ELF-1 (cell line): ENCODE measurements at regions not wholly inside any gene's neighbourhood (a gene's known extent, or its start where the extent isn't known, plus 50 kb on each side); places are given as distances from the start of the nearest gene placed in this dataset.
"Not testable (repeated sequence)": the region's sequence is repeated elsewhere in the genome, so short reads cannot be mapped to it uniquely, and the experiment has no call there.

Experiments
- DNase-seq: peaks from one replicate; pipeline ENCODE4 v3.0.0-alpha.2; 2016; ENCODE audit warnings: low read depth, low spot score

DNA sequence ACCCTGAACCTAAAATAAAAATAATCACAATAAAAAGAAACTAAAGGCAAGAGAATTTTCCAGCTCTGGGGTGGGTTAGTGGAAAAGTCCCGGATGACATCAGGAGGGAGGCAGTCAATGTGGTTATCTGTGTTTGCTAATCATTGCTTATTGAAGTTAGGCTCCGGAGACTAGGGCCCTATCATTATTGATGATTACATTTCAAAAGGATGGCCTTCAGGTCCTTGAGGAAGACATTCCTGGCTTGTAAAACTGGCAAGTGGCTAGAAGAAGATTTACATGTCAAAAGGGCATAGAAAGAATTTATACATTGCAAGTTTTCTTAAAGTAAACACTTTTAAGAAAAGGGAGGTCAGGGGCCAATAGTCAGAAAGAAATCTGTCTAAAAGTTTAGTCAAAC lies 123.4 kb downstream of the POSTN start:
- DNase-seq = peak; percentile 12

DNA sequence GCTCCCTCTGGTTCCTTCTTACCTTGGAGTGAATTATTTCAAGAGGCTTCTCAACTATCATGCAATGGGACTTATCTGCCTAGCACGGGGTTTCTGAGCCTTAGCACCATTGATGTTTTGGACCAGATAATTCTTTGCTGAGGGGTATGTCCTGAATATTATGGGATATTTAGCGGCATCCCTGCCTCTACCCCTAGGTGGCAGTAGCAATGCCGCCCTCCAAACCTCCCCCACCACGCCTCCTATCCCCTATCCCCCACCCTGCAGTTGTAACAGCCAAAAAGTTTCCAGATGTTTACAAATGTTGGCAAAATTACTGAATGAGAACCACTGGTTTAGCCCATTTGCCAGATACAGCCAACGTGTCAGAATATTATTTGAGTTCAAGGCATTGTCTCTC lies 125.5 kb downstream of the POSTN start:
- peak; percentile 9 for DNase-seq

DNA sequence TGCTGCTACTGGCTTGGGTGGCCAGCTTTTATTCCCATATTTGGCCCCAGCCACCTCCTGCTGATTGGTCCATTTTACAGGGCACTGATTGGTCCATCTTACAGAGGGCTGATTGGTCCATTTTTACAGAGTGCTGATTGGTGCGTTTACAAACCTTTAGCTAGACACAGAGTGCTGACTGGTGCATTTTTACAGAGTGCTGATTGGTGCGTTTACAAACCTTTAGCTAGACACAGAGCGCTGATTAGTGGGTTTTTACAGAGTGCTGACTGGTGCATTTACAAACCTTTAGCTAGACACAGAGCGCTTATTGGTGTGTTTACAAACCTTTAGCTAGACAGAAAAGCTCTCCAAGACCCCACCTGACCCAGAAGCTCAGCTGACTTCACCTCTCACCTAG lies 126.3 kb downstream of the POSTN start:
- not testable (repeated sequence) for DNase-seq

DNA sequence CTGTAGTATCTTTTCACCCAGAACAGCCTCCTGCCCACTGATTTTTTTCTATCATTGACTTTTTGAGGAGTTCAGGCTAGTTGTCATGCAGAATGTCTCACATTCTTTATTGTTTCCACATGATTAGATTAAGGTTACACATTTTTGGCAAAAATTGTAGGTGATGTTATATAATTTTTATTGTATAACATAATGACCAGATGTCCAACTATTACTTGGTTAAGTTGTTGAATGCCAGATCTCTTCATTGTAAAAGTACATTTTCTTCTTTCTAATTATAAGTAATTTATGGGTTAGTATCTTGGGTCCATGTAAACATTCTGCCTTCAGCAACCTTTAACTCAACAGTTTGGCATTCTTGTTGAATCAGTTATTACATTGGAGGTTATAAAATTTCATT lies 138.4 kb downstream of the POSTN start:
- DNase-seq = no peak

DNA sequence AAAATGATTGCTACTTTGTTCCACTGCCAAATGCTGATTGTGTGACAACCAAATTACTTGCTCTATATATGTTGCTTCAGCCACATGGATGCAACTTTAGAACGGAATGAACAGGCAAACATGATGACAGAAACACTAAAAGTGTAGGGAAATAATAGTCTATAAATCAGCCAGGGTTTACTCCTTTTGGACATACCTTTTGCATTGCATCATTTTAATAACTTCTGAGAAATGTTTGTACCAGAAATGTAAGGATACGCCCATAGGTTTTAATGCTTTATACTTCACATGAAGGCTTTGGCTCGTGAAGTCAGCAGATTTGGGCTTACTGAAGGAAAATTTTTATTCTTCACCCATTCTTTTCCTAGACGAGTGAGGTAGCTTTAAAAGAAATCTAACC lies 141.0 kb downstream of the POSTN start:
- DNase-seq = no peak

DNA sequence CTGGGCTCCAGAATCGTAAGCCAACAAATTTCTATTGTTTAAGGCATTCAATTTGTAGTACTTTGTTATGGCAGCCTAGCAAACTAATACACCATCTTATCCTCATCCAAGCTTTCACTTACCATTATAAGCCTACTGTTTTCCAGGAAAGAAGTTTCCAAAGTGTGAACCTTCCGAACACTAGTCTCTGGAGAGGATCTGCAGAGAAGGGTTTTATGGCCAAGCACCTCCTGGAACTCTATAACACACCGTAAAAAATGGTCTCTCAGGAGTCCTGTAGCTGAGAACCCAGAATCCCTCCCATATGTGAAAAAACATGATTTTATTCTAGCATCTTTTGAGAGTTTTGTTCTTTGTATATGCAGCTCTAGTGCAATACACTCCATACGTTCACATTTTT lies 142.1 kb downstream of the POSTN start:
- DNase-seq = no peak

DNA sequence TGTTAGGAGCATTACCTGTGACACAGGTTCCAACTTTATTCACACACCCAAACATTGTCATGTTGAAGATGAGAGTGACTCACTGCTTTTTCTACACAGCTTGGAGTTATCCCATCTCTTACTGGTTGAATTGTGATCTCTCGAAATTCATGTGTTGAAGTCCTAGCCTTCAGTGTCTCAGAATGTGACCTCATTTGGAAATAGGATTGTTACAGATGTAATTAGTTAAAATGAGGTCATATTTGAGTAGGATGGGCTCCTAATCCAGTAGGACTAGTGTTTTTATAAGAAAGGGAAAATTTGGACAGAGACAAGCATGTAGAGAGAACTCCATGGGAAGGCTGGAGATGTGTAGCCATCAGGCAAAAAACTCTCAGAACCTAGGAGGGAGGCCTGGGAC lies 142.5 kb downstream of the POSTN start:
- no peak for DNase-seq

DNA sequence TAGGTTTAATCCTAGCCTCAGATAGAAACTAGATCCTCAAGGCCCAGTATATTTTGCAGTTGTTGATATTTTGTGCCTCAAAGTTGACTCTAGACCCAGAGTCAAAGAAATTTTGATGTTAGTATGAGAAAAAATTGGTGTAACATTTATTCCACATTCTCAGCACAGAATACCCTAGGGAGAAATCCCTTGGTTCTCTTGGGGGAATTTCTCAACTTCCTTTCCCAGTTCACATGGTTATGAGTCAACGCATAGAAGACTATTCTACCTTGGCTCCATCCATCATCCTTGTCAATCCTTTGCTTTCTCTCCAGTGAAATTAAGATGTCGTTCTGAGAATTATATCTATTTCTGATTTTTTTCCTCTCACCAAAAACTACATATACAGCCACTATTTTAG lies 145.3 kb downstream of the POSTN start:
- no peak for DNase-seq

DNA sequence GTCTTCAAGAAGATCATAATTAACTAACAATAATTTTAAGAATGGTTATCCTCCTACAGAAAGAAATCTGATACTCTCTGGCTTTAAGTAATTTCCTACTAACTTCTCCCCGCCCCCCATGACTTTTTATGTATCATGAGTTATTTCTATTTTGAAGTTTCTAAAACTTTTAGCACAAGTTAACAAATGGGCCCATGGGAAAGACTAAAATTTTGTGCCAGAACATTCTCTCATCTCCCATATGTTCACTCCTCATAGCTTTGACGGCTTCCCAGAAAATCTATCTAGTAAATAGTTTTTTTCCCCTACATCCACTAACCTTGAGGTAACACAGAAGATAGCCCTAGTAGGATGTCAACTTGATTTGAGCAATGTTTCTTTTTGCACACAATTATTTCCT lies 148.3 kb downstream of the POSTN start:
- DNase-seq = no peak

DNA sequence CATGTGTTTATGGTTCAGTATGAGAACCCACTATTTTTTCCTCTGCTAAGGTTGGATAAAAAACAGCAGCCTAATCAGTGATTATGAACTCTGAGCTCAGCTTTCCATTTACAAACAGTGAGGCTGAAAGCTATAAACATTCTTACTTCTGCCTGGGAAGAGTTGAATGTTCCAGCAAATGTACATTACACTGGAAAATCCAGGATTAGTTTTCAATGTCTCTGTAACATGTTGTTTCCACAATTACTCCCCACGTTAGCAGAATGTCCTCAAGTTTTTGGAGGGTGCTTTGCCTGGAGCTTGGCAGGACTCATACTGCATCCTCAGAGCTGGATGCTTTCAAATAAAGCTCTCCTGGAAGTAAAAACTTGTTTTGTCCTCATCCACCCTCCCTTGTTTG lies 150.4 kb downstream of the POSTN start:
- no peak for DNase-seq

DNA sequence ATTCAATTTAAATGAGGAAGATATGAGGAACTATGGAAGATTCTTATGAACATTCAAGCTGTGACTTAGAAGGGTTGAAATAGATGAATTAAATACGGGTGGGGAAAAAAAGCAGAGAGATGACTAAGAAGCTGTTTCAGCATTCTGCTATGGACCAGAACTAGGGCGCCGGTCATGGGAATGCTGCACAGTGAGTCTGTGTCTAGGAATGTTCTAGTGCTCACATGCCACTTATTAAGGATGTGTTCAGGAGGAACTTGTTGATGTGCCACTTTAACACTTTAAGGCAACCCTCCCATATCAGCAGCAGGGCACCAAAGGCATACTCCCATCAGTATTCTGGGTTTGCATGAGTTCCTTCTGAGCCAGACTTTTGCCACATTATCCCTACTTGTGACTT lies 152.1 kb downstream of the POSTN start:
- DNase-seq = no peak

DNA sequence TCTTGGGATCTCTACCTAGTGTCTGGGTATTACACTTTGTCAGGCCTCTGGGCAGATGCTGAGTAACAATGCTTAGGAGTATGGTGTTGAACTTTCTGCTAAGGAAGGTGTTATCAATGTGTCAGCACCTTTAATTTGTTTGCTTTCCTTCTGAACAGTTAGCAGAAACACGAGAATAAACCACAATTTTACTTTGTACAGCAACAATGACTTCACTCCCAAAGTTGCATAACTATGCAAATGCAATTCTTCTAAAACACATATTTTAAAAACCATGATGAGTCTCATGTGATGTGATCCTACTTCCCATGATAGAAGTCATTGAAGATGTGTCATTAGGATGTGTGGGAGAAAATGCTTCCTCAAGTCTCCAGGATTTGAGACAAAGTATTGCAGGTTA lies 155.0 kb downstream of the POSTN start:
- no peak for DNase-seq

DNA sequence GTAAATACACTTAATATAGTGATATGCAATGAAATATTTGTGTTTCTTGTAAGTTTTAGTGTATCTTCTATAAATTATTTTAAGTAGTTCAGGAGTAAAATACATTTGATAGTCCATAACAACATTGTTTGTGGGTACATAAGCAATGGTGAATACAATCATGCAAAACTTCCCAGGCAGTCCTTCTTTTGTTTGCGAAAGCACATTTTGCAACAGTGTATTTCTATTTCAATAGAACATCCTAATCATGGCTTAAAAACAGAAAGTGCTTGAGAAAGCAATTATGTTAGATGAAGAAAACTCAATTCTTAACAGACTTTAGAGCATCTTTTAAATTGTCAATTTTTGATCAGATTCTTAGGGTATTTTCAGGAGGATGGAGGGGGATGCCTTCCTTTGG lies 155.6 kb downstream of the POSTN start:
- DNase-seq = no peak

DNA sequence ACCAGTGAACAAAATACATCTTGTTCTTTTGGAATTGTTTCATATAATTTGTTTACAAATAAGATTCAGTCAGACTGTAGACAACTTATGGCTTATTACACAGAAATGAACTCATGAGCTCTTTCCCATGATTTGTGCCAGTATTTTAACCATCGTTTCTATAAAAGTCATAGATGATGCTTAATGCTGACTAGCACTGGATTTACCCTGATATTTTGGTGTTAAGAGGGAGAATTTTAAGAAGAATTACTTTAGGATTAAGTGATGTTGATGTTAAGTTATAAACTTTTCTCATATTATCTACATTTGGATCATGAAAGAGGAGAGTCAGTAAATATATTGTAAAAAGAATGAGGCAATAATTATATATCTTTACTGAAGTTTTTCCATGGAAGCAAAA lies 162.7 kb downstream of the POSTN start:
- no peak for DNase-seq

DNA sequence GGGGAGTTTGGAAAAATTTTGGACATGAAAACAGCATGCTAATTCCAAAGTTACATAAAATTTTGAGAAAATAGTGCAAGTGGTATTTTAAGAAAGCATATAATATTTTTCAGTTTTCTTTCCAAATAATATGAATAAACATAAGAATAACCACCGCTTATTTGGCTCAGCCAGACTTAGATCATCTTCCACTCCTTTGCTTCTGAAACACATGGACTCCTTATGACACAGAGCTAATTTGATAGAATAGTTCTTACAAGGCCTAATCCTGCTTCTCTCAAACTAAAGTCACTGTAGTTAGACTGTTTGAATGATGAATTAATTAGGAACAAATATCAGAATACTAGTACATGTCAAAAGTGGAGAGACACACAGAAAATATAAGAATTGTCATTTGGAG lies 165.5 kb downstream of the POSTN start:
- no peak for DNase-seq

DNA sequence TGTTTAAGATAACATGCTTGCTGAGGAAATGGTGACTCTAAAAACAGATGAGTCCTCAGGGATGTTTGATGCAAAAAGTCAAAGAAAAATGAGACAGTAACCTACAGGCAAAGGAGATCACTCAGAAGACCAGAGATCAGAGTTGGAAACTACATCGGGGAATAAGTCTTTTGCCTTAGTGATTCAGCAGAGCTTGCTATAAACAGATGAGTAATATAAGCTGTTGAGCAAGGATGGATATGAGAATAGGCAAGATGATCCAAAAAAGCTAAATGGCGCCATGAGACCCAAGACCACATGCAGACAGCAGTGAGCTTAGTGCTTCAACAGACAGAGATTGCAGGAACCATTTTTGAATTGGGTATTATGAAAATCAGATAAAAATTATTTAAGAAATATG lies 168.6 kb downstream of the POSTN start:
- no peak for DNase-seq

DNA sequence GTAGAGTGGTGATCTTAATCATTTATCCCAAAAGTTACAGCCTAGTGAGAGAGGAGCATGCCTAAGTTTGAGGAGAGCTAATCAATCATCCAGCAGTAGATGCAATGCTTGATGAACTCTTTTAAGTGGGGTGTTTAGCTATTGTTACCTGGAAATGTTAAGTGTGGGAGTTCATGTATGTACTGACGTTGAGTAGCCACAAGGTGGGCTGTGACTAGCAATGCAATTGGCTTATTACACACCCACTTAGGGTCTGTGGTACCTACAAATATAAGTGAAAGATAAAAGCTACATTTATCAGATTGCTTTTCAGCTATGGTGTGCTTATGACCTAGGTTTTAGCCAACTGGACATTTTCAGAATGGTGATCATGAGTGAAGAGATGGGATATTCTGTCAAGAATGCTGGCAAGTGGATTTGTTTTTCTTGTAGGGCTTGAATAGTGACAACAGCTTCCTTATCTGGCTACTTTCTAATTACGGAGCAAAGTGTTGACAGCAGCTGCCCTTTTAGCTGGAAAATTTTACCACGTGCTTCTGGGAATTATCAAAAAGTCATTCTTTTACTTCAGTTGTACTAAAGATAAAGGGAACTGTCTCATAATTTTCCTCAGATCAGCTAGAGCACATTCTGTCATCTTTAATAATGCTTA lies 170.6 kb downstream of the POSTN start:
- no peak for DNase-seq

DNA sequence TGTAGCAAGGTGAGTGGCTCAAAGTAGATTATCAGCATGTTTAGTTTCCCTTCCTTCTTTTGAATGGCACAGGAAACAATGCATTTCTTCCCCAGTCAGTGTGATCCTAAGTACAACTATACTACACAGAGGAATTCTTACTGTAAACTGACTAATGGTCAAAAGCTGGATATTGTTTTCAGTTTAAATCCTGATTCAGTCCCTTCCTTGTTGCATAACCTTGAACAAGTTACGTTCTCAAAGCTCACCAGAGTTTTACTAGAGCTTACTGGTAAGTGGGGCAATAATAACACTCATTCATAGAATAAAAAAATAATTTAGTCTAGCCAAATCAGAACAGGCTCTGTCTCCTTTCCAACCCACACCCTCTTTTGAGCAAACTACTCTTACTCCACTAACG lies 180.1 kb downstream of the POSTN start:
- no peak for DNase-seq

DNA sequence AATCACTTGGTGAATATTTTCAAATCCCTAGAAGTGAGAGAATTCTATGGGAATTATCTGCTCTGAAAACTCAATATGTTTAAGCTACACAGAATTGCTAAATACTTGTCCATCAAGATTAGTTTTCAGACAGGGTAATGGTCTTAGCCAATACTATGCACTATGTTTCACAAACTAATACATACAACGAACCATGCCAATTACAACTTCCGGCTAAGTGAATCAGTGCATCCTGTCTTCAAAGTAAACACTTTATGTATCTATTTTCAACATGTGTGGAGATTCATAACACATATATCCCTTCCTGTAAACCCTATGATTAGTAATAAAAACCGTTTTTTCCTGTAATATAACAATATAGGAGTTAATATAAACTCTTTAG lies 181.5 kb downstream of the POSTN start:
- no peak for DNase-seq

DNA sequence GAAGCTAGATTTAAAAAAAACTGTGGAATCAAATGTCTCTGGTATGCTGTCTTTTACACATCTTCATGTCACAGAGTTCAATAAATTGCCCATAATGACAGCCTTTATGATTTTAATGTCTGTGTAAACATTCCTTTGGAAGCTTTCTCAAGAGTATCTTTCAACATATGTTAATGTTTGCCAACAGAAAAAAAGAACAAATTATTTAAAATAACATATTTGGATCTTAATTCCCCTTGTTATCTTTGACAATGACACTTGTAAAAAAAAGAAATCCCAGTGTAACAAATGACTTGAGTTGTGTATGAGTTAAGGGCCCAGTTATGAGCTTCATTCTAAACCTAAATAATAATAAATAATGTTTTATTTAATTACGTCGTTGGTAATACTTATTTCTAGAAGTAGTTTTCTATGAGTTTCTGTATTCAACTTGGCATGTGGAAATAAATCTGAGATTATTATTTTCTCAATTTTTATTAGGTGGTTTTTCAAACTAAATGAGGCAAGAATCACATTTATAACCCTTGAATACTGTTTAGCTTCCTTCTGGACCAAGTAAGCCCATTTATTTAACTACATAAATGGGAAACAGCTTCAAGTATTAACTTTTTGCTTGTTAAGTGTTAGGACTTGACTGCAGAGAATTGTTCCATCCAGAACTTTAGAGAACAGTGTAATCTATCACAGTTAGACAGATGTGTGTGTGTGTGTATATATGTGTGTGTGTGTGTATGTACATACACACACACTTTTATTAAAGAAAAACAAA lies 182.1 kb downstream of the POSTN start:
- no peak for DNase-seq

DNA sequence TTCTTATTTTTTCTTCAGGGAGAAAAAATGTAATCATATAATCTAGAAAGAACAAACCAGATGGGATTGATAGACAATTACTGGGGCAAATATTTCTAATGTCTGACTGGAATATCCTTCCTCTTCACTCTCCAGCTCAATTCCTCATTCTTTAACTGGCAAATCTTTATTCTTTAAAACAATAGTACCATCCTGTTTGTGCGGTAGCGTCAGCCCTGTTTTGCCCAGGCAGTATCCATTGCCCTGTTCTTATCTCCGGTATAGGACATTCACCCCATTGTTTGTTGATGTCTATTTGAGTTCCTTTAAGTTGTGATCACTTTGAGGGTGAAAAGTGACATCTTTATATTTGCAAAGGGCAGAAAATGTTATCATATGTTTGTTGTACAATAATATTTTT lies 185.4 kb downstream of the POSTN start:
- DNase-seq = no peak

DNA sequence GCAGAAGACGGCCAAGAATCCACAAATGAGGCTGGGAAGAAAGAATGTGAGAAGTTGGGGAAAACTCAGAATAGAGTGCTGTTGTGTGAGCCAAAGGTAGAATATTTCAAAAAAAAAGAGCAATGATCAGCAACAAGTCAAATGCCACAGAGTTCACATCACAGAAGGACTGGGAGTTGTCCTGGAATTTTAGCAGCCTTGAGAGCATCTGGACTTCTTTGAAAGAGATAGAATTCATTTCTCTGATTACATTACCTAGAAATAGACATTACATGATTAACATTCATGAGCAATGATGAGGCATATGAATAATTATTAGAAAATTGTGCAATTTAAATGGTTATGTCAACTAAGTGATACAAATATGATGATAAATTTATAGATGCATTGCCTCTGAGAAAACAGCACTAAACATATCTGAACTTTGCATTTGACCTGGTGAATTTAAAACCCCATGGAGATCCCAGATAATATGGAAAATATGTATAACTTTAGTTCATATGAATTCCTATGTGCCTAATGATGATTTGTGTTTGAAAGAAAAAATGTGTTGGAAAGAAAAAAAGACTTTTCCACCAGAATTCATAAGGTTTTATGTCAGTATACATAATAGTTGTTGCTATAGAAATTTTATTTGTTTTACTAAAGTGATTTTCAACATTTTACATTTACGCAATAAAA lies 186.2 kb downstream of the POSTN start:
- no peak for DNase-seq

DNA sequence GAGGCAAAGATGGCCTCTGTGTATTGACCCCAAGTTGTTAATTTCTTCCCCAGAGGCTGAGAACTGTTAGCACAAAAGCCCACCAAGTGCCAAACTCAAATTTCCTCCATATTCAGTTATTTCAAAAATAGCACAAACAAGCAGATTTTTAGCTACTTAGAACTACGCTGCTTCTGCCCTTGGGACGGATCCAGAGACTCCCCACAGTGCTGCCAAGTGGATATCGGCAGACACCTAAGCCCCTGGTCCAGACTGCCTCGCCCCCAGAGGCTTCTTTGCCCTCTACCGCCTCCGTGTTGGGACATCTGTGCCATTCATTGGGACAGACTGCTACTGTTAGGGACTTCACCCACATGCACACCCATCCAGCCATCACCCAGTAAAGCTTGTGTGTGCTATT lies 188.3 kb downstream of the POSTN start:
- DNase-seq = no peak
